Ishikawa (cell line): ENCODE measurements at regions not wholly inside any gene's neighbourhood (a gene's known extent, or its start where the extent isn't known, plus 50 kb on each side); places are given as distances from the start of the nearest gene placed in this dataset.

ENCODE experiments used
- CEBPB ChIP-seq: IDR thresholded peaks from 2 replicates; pipeline ENCODE4 v1.6.1; 2012
- CREB1 ChIP-seq: IDR thresholded peaks from 2 replicates; pipeline ENCODE4 v1.6.1; 2012; ENCODE audit warnings: low read depth
- EGR1 ChIP-seq: IDR thresholded peaks from 2 replicates; pipeline ENCODE4 v1.6.1; 2012
- EP300 ChIP-seq: IDR thresholded peaks from 2 replicates; pipeline ENCODE4 v1.6.1; 2012; ENCODE audit warnings: borderline replicate concordance
- FOXM1 ChIP-seq: IDR thresholded peaks from 2 replicates; pipeline ENCODE4 v1.6.1; 2012; ENCODE audit warnings: low read depth, borderline replicate concordance
- MAX ChIP-seq: IDR thresholded peaks from 2 replicates; pipeline ENCODE4 v1.6.1; 2012
- NFIC ChIP-seq: IDR thresholded peaks from 2 replicates; pipeline ENCODE4 v1.6.1; 2012
- RAD21 ChIP-seq: IDR thresholded peaks from 2 replicates; pipeline ENCODE4 v1.6.1; 2012; ENCODE audit warnings: low read depth
- REST ChIP-seq: IDR thresholded peaks from 2 replicates; pipeline ENCODE4 v1.6.1; 2012; ENCODE audit warnings: low read depth, mild to moderate bottlenecking
- TAF1 ChIP-seq: IDR thresholded peaks from 2 replicates; pipeline ENCODE4 v1.6.1; 2012; ENCODE audit warnings: low read depth, mild to moderate bottlenecking
- TCF12 ChIP-seq: IDR thresholded peaks from 2 replicates; pipeline ENCODE4 v1.6.1; 2012; ENCODE audit warnings: low read depth
- TEAD4 ChIP-seq: IDR thresholded peaks from 2 replicates; pipeline ENCODE4 v1.6.1; 2012
- USF1 ChIP-seq: IDR thresholded peaks from 2 replicates; pipeline ENCODE4 v1.6.1; 2012
- YY1 ChIP-seq: IDR thresholded peaks from 2 replicates; pipeline ENCODE4 v1.6.1; 2012; ENCODE audit warnings: low read depth
- ZBTB7A ChIP-seq: IDR thresholded peaks from 2 replicates; pipeline ENCODE4 v1.6.1; 2012; ENCODE audit warnings: low read depth

- TF ChIP-seq TCF12 (no peak), CREB1 (no peak), RAD21 (no peak), YY1 (no peak), CEBPB (no peak), REST (no peak), NFIC (no peak), TAF1 (no peak), MAX (no peak), EP300 (no peak), USF1 (no peak), FOXM1 (no peak), ZBTB7A (no peak), TEAD4 (no peak), EGR1 (no peak)
Observed at GRCh38 chr2:22944143-22944542, 440.8 kb upstream of the KLHL29 start.

GRCh38 chr2:22946553-22946952 lies 438.4 kb upstream of the KLHL29 start:
- no peak for TF ChIP-seq USF1
- TF ChIP-seq FOXM1 = no peak
- TF ChIP-seq MAX = no peak
- TF ChIP-seq NFIC = no peak
- no peak for TF ChIP-seq TCF12
- no peak for TF ChIP-seq CREB1
- TF ChIP-seq CEBPB = no peak
- TF ChIP-seq EP300 = no peak

GRCh38 chr2:22947741-22948140 lies 437.2 kb upstream of the KLHL29 start:
- TF ChIP-seq RAD21 = no peak
- no peak for TF ChIP-seq EP300
- TF ChIP-seq FOXM1 = no peak
- no peak for TF ChIP-seq TAF1
- no peak for TF ChIP-seq CEBPB
- TF ChIP-seq NFIC = no peak
- TF ChIP-seq REST = no peak

GRCh38 chr2:22950431-22950830 lies 434.5 kb upstream of the KLHL29 start:
- TF ChIP-seq TEAD4 (no peak), MAX (no peak), FOXM1 (no peak), REST (no peak), TCF12 (no peak), EP300 (no peak), CREB1 (no peak), NFIC (no peak), RAD21 (no peak), EGR1 (no peak), ZBTB7A (no peak), TAF1 (no peak), CEBPB (no peak)

GRCh38 chr2:22952656-22953225 lies 432.2 kb upstream of the KLHL29 start:
- no peak for TF ChIP-seq FOXM1
- TF ChIP-seq TCF12 = no peak
- TF ChIP-seq USF1 = no peak
- no peak for TF ChIP-seq RAD21
- no peak for TF ChIP-seq ZBTB7A
- TF ChIP-seq CREB1 = no peak
- no peak for TF ChIP-seq TAF1
- TF ChIP-seq MAX = no peak
- TF ChIP-seq EGR1 = no peak
- no peak for TF ChIP-seq EP300
- no peak for TF ChIP-seq REST
- no peak for TF ChIP-seq TEAD4
- no peak for TF ChIP-seq NFIC
- no peak for TF ChIP-seq CEBPB
